Coronary artery (tissue), 2 donors: ENCODE measurements at regions not wholly inside any gene's neighbourhood (a gene's known extent, or its start where the extent isn't known, plus 50 kb on each side); places are given as distances from the start of the nearest gene placed in this dataset.

Experiments used
- DNase-seq: peaks from one replicate; pipeline ENCODE4 v3.0.0-alpha.2; 2017; ENCODE audit warnings: low spot score
- H3K27ac ChIP-seq, 2 donors: fragments of 200-600 bp; sonication (generic); one replicate each; pipeline ENCODE4 v1.5.1; 2016 to 2019
- H3K4me3 ChIP-seq: fragments of 200-600 bp; sonication (generic); 2 replicates; pipeline ENCODE4 v1.5.1; 2016; ENCODE audit warnings: mild to moderate bottlenecking, moderate library complexity
- CTCF ChIP-seq: fragments of 200-600 bp; sonication (generic); IDR thresholded peaks from one replicate; pipeline ENCODE4 v1.5.1; 2019; ENCODE audit warnings: antibody characterized with exemption

- Histone ChIP-seq H3K27ac (no peak overlapping the region), H3K4me3 (no peak overlapping the region)
- no peak for TF ChIP-seq CTCF
- no peak for DNase-seq
Observed at GRCh38 chr5:26622947-26623346, 415.4 kb downstream of the CDH9 start.

DNA sequence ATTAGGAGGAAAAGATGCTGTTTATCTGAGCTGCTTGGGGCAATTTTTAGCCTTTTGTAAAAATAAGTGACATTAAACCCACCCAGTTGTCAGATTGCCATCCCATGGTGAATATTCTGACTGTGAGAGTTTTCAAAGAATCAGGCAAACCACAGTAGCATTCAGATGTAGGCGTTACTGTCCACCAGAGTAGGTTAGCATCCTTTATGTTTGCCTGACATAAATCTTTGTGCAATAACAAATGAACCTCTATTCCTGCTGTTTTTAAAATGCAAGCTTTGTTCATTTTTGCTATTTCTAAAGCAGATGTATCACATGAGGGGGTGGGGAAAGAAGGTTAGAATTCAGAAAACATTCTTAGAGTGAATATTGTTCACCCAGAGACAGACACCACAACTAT lies 427.8 kb downstream of the CDH9 start:
- no peak overlapping the region for H3K4me3 ChIP-seq
- DNase-seq: no peak
- TF ChIP-seq CTCF: no peak
- no peak overlapping the region for H3K27ac ChIP-seq

DNA sequence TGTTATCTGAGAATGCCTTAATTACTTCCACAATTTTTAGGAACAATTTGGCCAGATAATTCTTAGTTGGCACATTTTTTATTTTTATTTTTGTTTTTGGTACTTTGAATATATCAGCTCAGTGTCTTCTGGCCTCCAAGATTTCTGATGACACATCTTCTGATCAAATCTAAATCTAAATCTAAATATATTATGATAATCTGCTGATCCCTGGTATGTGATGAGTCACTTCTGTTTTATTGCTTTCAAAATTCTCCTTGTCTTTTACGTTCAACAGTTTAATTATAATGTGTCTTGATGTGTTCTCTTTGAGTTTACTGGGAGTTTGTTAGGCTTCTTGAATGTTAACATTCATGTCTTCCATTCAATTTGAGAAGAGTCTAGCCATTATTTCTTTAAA lies 436.8 kb downstream of the CDH9 start:
- Histone ChIP-seq H3K27ac (no peak overlapping the region), H3K4me3 (no peak overlapping the region)
- DNase-seq: no peak
- no peak for TF ChIP-seq CTCF

DNA sequence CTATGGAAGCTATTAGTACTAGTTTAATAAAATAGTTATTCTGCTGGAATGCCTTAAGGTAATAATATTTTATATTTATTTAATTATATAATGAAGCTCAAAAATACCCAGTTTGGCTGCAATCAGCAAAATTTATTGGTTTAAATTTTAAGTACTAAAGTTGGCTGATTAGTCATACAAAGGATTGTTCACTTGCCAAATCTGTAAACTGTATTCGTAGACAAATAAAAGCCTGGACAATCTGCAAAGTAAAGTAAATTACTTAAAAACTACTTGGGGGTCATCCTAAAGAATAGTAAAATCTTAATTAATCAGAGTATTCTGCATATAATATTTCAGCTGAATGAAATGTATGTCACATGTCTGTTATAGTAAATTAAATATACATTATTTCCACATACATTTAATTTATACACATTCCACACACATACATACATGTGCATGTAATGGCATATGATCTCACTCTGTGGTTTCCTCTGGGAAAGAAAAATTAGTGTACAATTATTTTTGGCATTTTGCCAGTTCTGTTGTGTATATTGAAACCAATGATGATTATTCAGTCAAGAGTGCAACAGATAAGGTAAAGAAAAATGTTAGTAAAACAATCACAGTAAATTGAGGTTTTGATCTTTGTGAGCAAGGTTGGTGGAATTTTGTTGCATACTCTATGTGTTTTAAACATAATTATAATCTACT lies 455.9 kb downstream of the CDH9 start:
- DNase-seq: no peak
- Histone ChIP-seq H3K4me3 (no peak overlapping the region), H3K27ac (no peak overlapping the region)
- no peak for TF ChIP-seq CTCF

- TF ChIP-seq CTCF: no peak
- no peak for DNase-seq
- no peak overlapping the region for H3K27ac ChIP-seq
- no peak overlapping the region for H3K4me3 ChIP-seq
Observed at GRCh38 chr5:26579712-26580111, 458.7 kb downstream of the CDH9 start.

DNA sequence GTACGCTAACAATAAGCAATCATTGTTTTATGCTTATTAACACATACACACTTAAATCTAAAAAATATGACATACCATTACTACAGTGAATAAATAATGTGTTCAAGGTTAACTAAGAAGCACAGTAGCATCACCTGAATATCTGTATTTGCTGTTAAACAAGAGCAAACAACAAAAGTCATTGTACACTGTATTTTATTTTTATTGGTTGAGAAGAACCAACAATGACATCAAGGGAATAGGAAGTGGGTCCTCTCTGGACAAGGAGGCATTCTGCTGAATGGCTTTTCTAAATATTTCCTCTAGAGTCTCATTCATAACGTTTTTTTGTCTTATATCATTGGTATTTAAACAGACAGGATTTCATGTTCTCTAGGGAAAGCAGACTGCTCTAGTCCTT lies 460.4 kb downstream of the CDH9 start:
- TF ChIP-seq CTCF: no peak
- H3K4me3 ChIP-seq: no peak overlapping the region
- no peak overlapping the region for H3K27ac ChIP-seq
- no peak for DNase-seq

GRCh38 chr5:26572480-26572879 lies 465.9 kb downstream of the CDH9 start:
- DNase-seq: no peak
- Histone ChIP-seq H3K4me3 (no peak overlapping the region), H3K27ac (no peak overlapping the region)
- no peak for TF ChIP-seq CTCF
